HUES48 (cell line): ENCODE measurements at regions not wholly inside any gene's neighbourhood (a gene's known extent, or its start where the extent isn't known, plus 50 kb on each side); places are given as distances from the start of the nearest gene placed in this dataset.
A peak's percentile ranks its signal among the peaks of the same experiment; 100 is the strongest.

Source experiments
- H3K27ac ChIP-seq: one replicate; pipeline ENCODE4 v1.7.0; 2013; ENCODE audit warnings: low read depth, low read length, inconsistent platforms
- H3K27me3 ChIP-seq: 2 replicates; pipeline ENCODE4 v1.6.1; 2013; ENCODE audit warnings: mild to moderate bottlenecking, low read length; ENCODE audit not compliant: control insufficient read depth, insufficient read depth
- H3K36me3 ChIP-seq: 2 replicates; pipeline ENCODE4 v1.6.1; 2013; ENCODE audit warnings: low read length; ENCODE audit not compliant: control insufficient read depth, insufficient read depth
- H3K4me1 ChIP-seq: 2 replicates; pipeline ENCODE4 v1.6.1; 2013; ENCODE audit warnings: mild to moderate bottlenecking, low read length; ENCODE audit not compliant: control insufficient read depth, insufficient read depth
- H3K4me3 ChIP-seq: 2 replicates; pipeline ENCODE4 v1.5.1; 2013; ENCODE audit warnings: mild to moderate bottlenecking, low read depth, low read length
- H3K9ac ChIP-seq: 2 replicates; pipeline ENCODE4 v1.6.1; 2013; ENCODE audit warnings: mild to moderate bottlenecking, low read depth, low read length, moderate library complexity
- H3K9me3 ChIP-seq: 2 replicates; pipeline ENCODE4 v1.6.1; 2013; ENCODE audit warnings: low read length; ENCODE audit not compliant: control insufficient read depth, insufficient read depth

- H3K4me3 ChIP-seq: no peak overlapping the region
- no peaks in the 10 kb centered on the region for H3K4me1 ChIP-seq
- no peak overlapping the region for H3K9ac ChIP-seq
- H3K36me3 ChIP-seq: no peaks in the 10 kb centered on the region
- H3K27me3 ChIP-seq: no peaks in the 10 kb centered on the region
- H3K9me3 ChIP-seq: no peaks in the 10 kb centered on the region
- no peak overlapping the region for H3K27ac ChIP-seq
These were observed 321.9 kb upstream of the CCDC54 start for GRCh38 chr3:107055181-107055942.

- no peak overlapping the region for H3K9ac ChIP-seq
- no peaks in the 10 kb centered on the region for H3K9me3 ChIP-seq
- no peaks in the 10 kb centered on the region for H3K27me3 ChIP-seq
- H3K36me3 ChIP-seq: no peaks in the 10 kb centered on the region
- H3K27ac ChIP-seq: no peak overlapping the region
- H3K4me1 ChIP-seq: peaks cover 18% of the 10 kb centered on the region
- no peak overlapping the region for H3K4me3 ChIP-seq
These were observed 315.8 kb upstream of the CCDC54 start for GRCh38 chr3:107061466-107061865.

GRCh38 chr3:107062310-107062709, 314.9 kb upstream of the CCDC54 start:
- H3K9ac ChIP-seq: no peak overlapping the region
- no peak overlapping the region for H3K27ac ChIP-seq
- H3K36me3 ChIP-seq: no peaks in the 10 kb centered on the region
- no peaks in the 10 kb centered on the region for H3K9me3 ChIP-seq
- H3K4me1 ChIP-seq: peaks cover 18% of the 10 kb centered on the region
- no peaks in the 10 kb centered on the region for H3K27me3 ChIP-seq
- no peak overlapping the region for H3K4me3 ChIP-seq

- Histone ChIP-seq H3K4me3 (no peak overlapping the region), H3K4me1 (peaks cover 18% of the 10 kb centered on the region)
These were observed 314.5 kb upstream of the CCDC54 start for GRCh38 chr3:107062787-107063186.

GRCh38 chr3:107063351-107063750, 313.9 kb upstream of the CCDC54 start:
- Histone ChIP-seq H3K36me3 (no peaks in the 10 kb centered on the region), H3K9ac (no peak overlapping the region), H3K4me1 (peaks cover 18% of the 10 kb centered on the region), H3K4me3 (no peak overlapping the region), H3K9me3 (no peaks in the 10 kb centered on the region), H3K27me3 (no peaks in the 10 kb centered on the region), H3K27ac (no peak overlapping the region)

More at GRCh38 chr3:107062787-107063186, 314.5 kb upstream of the CCDC54 start:
- H3K36me3 ChIP-seq: no peaks in the 10 kb centered on the region
- H3K9me3 ChIP-seq: no peaks in the 10 kb centered on the region
- H3K27ac ChIP-seq: no peak overlapping the region
- H3K27me3 ChIP-seq: no peaks in the 10 kb centered on the region
- no peak overlapping the region for H3K9ac ChIP-seq

- Histone ChIP-seq H3K27me3 (no peaks in the 10 kb centered on the region), H3K9me3 (no peaks in the 10 kb centered on the region), H3K4me3 (no peak overlapping the region), H3K36me3 (no peaks in the 10 kb centered on the region), H3K27ac (peak overlapping the region; percentile 50), H3K9ac (no peak overlapping the region; the same call in 1 of the 2 replicates), H3K4me1 (peaks cover 18% of the 10 kb centered on the region)
These were observed 312.7 kb upstream of the CCDC54 start for GRCh38 chr3:107064405-107065060.

GRCh38 chr3:107065094-107065861, 312.0 kb upstream of the CCDC54 start:
- no peaks in the 10 kb centered on the region for H3K27me3 ChIP-seq
- no peak overlapping the region for H3K9ac ChIP-seq
- H3K9me3 ChIP-seq: no peaks in the 10 kb centered on the region
- H3K36me3 ChIP-seq: no peaks in the 10 kb centered on the region
- H3K4me3 ChIP-seq: no peak overlapping the region
- H3K4me1 ChIP-seq: peaks cover 18% of the 10 kb centered on the region
- no peak overlapping the region for H3K27ac ChIP-seq

- no peak overlapping the region for H3K9ac ChIP-seq
- peaks cover 18% of the 10 kb centered on the region for H3K4me1 ChIP-seq
- H3K36me3 ChIP-seq: no peaks in the 10 kb centered on the region
- no peaks in the 10 kb centered on the region for H3K27me3 ChIP-seq
- H3K9me3 ChIP-seq: no peaks in the 10 kb centered on the region
- no peak overlapping the region for H3K4me3 ChIP-seq
- H3K27ac ChIP-seq: no peak overlapping the region
These were observed 309.8 kb upstream of the CCDC54 start for GRCh38 chr3:107067421-107067820.

- Histone ChIP-seq H3K4me3 (no peak overlapping the region), H3K9me3 (no peaks in the 10 kb centered on the region), H3K4me1 (peaks cover 4% of the 10 kb centered on the region), H3K27ac (peak overlapping the region; percentile 0), H3K27me3 (no peaks in the 10 kb centered on the region), H3K9ac (no peak overlapping the region), H3K36me3 (no peaks in the 10 kb centered on the region)
These were observed 308.3 kb upstream of the CCDC54 start for GRCh38 chr3:107068980-107069379.

GRCh38 chr3:107076946-107077345, 300.3 kb upstream of the CCDC54 start:
- Histone ChIP-seq H3K27me3 (no peaks in the 10 kb centered on the region), H3K4me3 (no peak overlapping the region), H3K36me3 (no peaks in the 10 kb centered on the region), H3K27ac (no peak overlapping the region), H3K9ac (no peak overlapping the region), H3K4me1 (no peaks in the 10 kb centered on the region), H3K9me3 (no peaks in the 10 kb centered on the region)

GRCh38 chr3:107077391-107077790, 299.8 kb upstream of the CCDC54 start:
- Histone ChIP-seq H3K4me1 (no peaks in the 10 kb centered on the region), H3K27me3 (no peaks in the 10 kb centered on the region), H3K9ac (no peak overlapping the region)

More at GRCh38 chr3:107077391-107077790, 299.8 kb upstream of the CCDC54 start:
- H3K36me3 ChIP-seq: no peaks in the 10 kb centered on the region
- no peak overlapping the region for H3K27ac ChIP-seq
- no peaks in the 10 kb centered on the region for H3K9me3 ChIP-seq
- H3K4me3 ChIP-seq: no peak overlapping the region
